OCI-LY7 (cell line): ENCODE measurements at regions not wholly inside any gene's neighbourhood (a gene's known extent, or its start where the extent isn't known, plus 50 kb on each side); places are given as distances from the start of the nearest gene placed in this dataset.

Experiments
- CTCF ChIP-seq: fragments of 200-600 bp; sonication (generic); conservative IDR thresholded peaks from 2 replicates; pipeline ENCODE4 v1.5.1; 2014; ENCODE audit warnings: mild to moderate bottlenecking, antibody characterized with exemption, low read length, moderate library complexity, mixed read lengths
- EZH2phosphoT487 ChIP-seq: fragments of 200-600 bp; sonication (generic); IDR thresholded peaks from 2 replicates; pipeline ENCODE4 v1.6.1; 2018; ENCODE audit warnings: low read depth, borderline replicate concordance, mild to moderate bottlenecking, mixed run types, antibody characterized with exemption, low read length, moderate library complexity, mixed read lengths

- TF ChIP-seq CTCF, result no peak
- no peak for TF ChIP-seq EZH2phosphoT487
These were observed 254.4 kb downstream of the NDUFS4 start for GRCh38 chr5:53814819-53815218.
